WTC11 (cell line): ENCODE measurements at regions not wholly inside any gene's neighbourhood (a gene's known extent, or its start where the extent isn't known, plus 50 kb on each side); places are given as distances from the start of the nearest gene placed in this dataset.

Source experiments
- ATAC-seq: fragments of 200-7000 bp; cut with Tn5 transposase; 2 replicates; pipeline ENCODE4 v1.10.0; 2021; ENCODE audit warnings: mild to moderate bottlenecking, moderate library complexity
- CTCF ChIA-PET: fragments of 300-600 bp; sonication (Branson Sonifier 250); formaldehyde crosslinking; loops from one replicate; lab custom pipeline; 2021; ENCODE audit warnings: antibody characterized with exemption; lab: Charles Lee
- POLR2A ChIA-PET: fragments of 350-600 bp; sonication (Branson Sonifier 250); formaldehyde crosslinking; loops from one replicate; lab custom pipeline; 2021; ENCODE audit warnings: antibody characterized with exemption; lab: Charles Lee
- DNase-seq: peaks from one replicate; pipeline ENCODE4 v3.0.0; 2021; ENCODE audit warnings: low spot score
- H3K27ac Mint-ChIP-seq: 2 replicates; pipeline ENCODE4 v1.8.0; 2021; ENCODE audit warnings: mixed read lengths
- H3K27me3 Mint-ChIP-seq: 2 replicates; pipeline ENCODE4 v1.8.0; 2021; ENCODE audit warnings: low read depth, mild to moderate bottlenecking, moderate library complexity, mixed read lengths
- H3K36me3 Mint-ChIP-seq: 2 replicates; pipeline ENCODE4 v1.8.0; 2021; ENCODE audit warnings: mixed read lengths
- H3K4me1 Mint-ChIP-seq: 2 replicates; pipeline ENCODE4 v1.8.0; 2022; ENCODE audit warnings: mixed read lengths
- H3K4me3 Mint-ChIP-seq: 2 replicates; pipeline ENCODE4 v1.8.0; 2021; ENCODE audit warnings: mild to moderate bottlenecking, moderate library complexity, mixed read lengths
- H3K9me3 Mint-ChIP-seq: 2 replicates; pipeline ENCODE4 v1.8.0; 2021; ENCODE audit warnings: mixed read lengths
- EMX1 ChIP-seq: fragments of 250-450 bp; sonication (Bioruptor Pico); IDR thresholded peaks from 2 replicates; pipeline ENCODE4 v1.8.0; 2021; ENCODE audit warnings: mild to moderate bottlenecking
- IRF2 ChIP-seq: sonication (generic); formaldehyde crosslinking; IDR thresholded peaks from 2 replicates; pipeline ENCODE4 v1.8.0; 2022; ENCODE audit warnings: low read depth, missing genetic modification reagents, borderline replicate concordance
- JAZF1 ChIP-seq: fragments of 250-450 bp; sonication (Bioruptor Pico); IDR thresholded peaks from 2 replicates; pipeline ENCODE4 v1.9.0; 2021; ENCODE audit warnings: moderate library complexity, mild to moderate bottlenecking, inconsistent platforms
- JUN ChIP-seq: sonication (generic); formaldehyde crosslinking; IDR thresholded peaks from 2 replicates; pipeline ENCODE4 v1.8.0; 2023; ENCODE audit warnings: mild to moderate bottlenecking, missing genetic modification reagents
- MXD4 ChIP-seq: fragments of 250-450 bp; sonication (Bioruptor Pico); IDR thresholded peaks from 2 replicates; pipeline ENCODE4 v1.8.0; 2021; ENCODE audit warnings: mild to moderate bottlenecking, moderate library complexity, borderline replicate concordance
- NFYB ChIP-seq: sonication (generic); formaldehyde crosslinking; conservative IDR thresholded peaks from 2 replicates; pipeline ENCODE4 v1.8.0; 2022; ENCODE audit warnings: low read depth, missing genetic modification reagents
- NR2C2 ChIP-seq: sonication (generic); formaldehyde crosslinking; IDR thresholded peaks from 2 replicates; pipeline ENCODE4 v1.8.0; 2022; ENCODE audit warnings: mild to moderate bottlenecking, missing genetic modification reagents
- SMAD3 ChIP-seq: sonication (generic); formaldehyde crosslinking; IDR thresholded peaks from 2 replicates; pipeline ENCODE4 v1.8.0; 2022; ENCODE audit warnings: missing genetic modification reagents, mild to moderate bottlenecking, borderline replicate concordance
- SOX15 ChIP-seq: fragments of 250-450 bp; sonication (Bioruptor Pico); IDR thresholded peaks from 2 replicates; pipeline ENCODE4 v1.9.0; 2021; ENCODE audit warnings: mild to moderate bottlenecking
- ZNF138 ChIP-seq: sonication (generic); formaldehyde crosslinking; conservative IDR thresholded peaks from 2 replicates; pipeline ENCODE4 v1.8.1; 2022; ENCODE audit warnings: mild to moderate bottlenecking, moderate library complexity, missing genetic modification reagents
- ZNF396 ChIP-seq: fragments of 250-450 bp; sonication (Bioruptor Pico); IDR thresholded peaks from 2 replicates; pipeline ENCODE4 v1.8.0; 2021; ENCODE audit warnings: mild to moderate bottlenecking, moderate library complexity, borderline replicate concordance
- ZNF416 ChIP-seq: fragments of 250-450 bp; sonication (Bioruptor Pico); IDR thresholded peaks from 2 replicates; pipeline ENCODE4 v1.9.0; 2021; ENCODE audit warnings: mild to moderate bottlenecking, inconsistent platforms
- ZNF423 ChIP-seq: fragments of 250-450 bp; sonication (Bioruptor Pico); IDR thresholded peaks from 2 replicates; pipeline ENCODE4 v2.1.2; 2022; ENCODE audit warnings: mild to moderate bottlenecking, moderate library complexity
- TF ChIP-seq, protein P1 (sequence below): sonication (generic); formaldehyde crosslinking; IDR thresholded peaks from 2 replicates; pipeline ENCODE4 v1.8.0; 2022; ENCODE audit warnings: mild to moderate bottlenecking, missing genetic modification reagents
- TF ChIP-seq, protein P2 (sequence below): sonication (generic); formaldehyde crosslinking; IDR thresholded peaks from 2 replicates; pipeline ENCODE4 v1.8.1; 2023; ENCODE audit warnings: mild to moderate bottlenecking, missing genetic modification reagents
- TF ChIP-seq, protein P3 (sequence below): sonication (generic); formaldehyde crosslinking; IDR thresholded peaks from 2 replicates; pipeline ENCODE4 v1.8.0; 2023; ENCODE audit warnings: mild to moderate bottlenecking, missing genetic modification reagents
- TF ChIP-seq, protein P4 (sequence below): sonication (generic); formaldehyde crosslinking; IDR thresholded peaks from 2 replicates; pipeline ENCODE4 v1.8.0; 2022; ENCODE audit warnings: mild to moderate bottlenecking, missing genetic modification reagents
- TF ChIP-seq, protein P5 (sequence below): sonication (generic); formaldehyde crosslinking; conservative IDR thresholded peaks from 2 replicates; pipeline ENCODE4 v1.8.1; 2023; ENCODE audit warnings: mild to moderate bottlenecking, low read depth, missing genetic modification reagents, moderate library complexity
- TF ChIP-seq, protein P6 (sequence below): sonication (generic); formaldehyde crosslinking; IDR thresholded peaks from 2 replicates; pipeline ENCODE4 v1.8.0; 2023; ENCODE audit warnings: missing genetic modification reagents

DNA sequence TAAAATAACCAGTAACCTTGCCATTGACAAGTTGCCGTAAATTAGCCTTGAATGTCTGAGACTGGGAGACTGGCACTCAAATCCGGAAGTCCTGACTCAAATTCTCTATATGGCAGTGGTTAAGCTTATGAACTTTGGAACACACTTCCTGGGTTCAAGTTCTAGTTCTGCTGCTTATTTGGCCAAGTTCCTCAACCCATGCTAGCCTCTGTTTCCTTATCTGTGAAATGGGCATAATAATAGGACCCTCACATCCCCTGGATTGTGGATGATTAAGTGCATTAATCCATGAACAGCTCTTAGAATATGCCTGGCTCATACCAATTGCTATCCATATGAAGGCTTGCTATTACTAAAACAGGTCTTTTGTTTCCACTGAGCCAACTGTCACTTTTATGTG lies 311.5 kb downstream of the EDEM1 start:
- TF ChIP-seq, protein P1, sequence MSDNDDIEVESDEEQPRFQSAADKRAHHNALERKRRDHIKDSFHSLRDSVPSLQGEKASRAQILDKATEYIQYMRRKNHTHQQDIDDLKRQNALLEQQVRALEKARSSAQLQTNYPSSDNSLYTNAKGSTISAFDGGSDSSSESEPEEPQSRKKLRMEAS (CRISPR knock-in tag) = no peak
- TF ChIP-seq MXD4 (CRISPR knock-in tag) (no peak), NFYB (CRISPR knock-in tag) (no peak), ZNF138 (CRISPR knock-in tag) (no peak), EMX1 (CRISPR knock-in tag) (no peak), NR2C2 (no peak), ZNF423 (no peak), JUN (CRISPR knock-in tag) (no peak), IRF2 (CRISPR knock-in tag) (no peak), SMAD3 (CRISPR knock-in tag) (no peak), ZNF416 (CRISPR knock-in tag) (no peak), JAZF1 (CRISPR knock-in tag) (no peak), SOX15 (CRISPR knock-in tag) (no peak), ZNF396 (CRISPR knock-in tag) (no peak)
- TF ChIP-seq, protein P2, sequence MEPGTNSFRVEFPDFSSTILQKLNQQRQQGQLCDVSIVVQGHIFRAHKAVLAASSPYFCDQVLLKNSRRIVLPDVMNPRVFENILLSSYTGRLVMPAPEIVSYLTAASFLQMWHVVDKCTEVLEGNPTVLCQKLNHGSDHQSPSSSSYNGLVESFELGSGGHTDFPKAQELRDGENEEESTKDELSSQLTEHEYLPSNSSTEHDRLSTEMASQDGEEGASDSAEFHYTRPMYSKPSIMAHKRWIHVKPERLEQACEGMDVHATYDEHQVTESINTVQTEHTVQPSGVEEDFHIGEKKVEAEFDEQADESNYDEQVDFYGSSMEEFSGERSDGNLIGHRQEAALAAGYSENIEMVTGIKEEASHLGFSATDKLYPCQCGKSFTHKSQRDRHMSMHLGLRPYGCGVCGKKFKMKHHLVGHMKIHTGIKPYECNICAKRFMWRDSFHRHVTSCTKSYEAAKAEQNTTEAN = no peak
- TF ChIP-seq, protein P3, sequence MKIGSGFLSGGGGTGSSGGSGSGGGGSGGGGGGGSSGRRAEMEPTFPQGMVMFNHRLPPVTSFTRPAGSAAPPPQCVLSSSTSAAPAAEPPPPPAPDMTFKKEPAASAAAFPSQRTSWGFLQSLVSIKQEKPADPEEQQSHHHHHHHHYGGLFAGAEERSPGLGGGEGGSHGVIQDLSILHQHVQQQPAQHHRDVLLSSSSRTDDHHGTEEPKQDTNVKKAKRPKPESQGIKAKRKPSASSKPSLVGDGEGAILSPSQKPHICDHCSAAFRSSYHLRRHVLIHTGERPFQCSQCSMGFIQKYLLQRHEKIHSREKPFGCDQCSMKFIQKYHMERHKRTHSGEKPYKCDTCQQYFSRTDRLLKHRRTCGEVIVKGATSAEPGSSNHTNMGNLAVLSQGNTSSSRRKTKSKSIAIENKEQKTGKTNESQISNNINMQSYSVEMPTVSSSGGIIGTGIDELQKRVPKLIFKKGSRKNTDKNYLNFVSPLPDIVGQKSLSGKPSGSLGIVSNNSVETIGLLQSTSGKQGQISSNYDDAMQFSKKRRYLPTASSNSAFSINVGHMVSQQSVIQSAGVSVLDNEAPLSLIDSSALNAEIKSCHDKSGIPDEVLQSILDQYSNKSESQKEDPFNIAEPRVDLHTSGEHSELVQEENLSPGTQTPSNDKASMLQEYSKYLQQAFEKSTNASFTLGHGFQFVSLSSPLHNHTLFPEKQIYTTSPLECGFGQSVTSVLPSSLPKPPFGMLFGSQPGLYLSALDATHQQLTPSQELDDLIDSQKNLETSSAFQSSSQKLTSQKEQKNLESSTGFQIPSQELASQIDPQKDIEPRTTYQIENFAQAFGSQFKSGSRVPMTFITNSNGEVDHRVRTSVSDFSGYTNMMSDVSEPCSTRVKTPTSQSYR (CRISPR knock-in tag) = no peak
- TF ChIP-seq, protein P4, sequence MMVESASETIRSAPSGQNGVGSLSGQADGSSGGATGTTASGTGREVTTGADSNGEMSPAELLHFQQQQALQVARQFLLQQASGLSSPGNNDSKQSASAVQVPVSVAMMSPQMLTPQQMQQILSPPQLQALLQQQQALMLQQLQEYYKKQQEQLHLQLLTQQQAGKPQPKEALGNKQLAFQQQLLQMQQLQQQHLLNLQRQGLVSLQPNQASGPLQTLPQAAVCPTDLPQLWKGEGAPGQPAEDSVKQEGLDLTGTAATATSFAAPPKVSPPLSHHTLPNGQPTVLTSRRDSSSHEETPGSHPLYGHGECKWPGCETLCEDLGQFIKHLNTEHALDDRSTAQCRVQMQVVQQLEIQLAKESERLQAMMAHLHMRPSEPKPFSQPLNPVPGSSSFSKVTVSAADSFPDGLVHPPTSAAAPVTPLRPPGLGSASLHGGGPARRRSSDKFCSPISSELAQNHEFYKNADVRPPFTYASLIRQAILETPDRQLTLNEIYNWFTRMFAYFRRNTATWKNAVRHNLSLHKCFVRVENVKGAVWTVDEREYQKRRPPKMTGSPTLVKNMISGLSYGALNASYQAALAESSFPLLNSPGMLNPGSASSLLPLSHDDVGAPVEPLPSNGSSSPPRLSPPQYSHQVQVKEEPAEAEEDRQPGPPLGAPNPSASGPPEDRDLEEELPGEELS = no peak
- TF ChIP-seq, protein P5, sequence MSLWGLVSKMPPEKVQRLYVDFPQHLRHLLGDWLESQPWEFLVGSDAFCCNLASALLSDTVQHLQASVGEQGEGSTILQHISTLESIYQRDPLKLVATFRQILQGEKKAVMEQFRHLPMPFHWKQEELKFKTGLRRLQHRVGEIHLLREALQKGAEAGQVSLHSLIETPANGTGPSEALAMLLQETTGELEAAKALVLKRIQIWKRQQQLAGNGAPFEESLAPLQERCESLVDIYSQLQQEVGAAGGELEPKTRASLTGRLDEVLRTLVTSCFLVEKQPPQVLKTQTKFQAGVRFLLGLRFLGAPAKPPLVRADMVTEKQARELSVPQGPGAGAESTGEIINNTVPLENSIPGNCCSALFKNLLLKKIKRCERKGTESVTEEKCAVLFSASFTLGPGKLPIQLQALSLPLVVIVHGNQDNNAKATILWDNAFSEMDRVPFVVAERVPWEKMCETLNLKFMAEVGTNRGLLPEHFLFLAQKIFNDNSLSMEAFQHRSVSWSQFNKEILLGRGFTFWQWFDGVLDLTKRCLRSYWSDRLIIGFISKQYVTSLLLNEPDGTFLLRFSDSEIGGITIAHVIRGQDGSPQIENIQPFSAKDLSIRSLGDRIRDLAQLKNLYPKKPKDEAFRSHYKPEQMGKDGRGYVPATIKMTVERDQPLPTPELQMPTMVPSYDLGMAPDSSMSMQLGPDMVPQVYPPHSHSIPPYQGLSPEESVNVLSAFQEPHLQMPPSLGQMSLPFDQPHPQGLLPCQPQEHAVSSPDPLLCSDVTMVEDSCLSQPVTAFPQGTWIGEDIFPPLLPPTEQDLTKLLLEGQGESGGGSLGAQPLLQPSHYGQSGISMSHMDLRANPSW (CRISPR knock-in tag) = no peak
- TF ChIP-seq, protein P6, sequence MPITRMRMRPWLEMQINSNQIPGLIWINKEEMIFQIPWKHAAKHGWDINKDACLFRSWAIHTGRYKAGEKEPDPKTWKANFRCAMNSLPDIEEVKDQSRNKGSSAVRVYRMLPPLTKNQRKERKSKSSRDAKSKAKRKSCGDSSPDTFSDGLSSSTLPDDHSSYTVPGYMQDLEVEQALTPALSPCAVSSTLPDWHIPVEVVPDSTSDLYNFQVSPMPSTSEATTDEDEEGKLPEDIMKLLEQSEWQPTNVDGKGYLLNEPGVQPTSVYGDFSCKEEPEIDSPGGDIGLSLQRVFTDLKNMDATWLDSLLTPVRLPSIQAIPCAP (CRISPR knock-in tag) = no peak
- Mint-ChIP-seq H3K4me3 (no peak overlapping the region), H3K27ac (no peak overlapping the region), H3K36me3 (peaks cover 8% of the 10 kb centered on the region), H3K4me1 (peaks cover 8% of the 10 kb centered on the region; the same call in 1 of the 2 replicates), H3K9me3 (peaks cover 42% of the 10 kb centered on the region), H3K27me3 (no peaks in the 10 kb centered on the region)
- DNase-seq (no peak), ATAC-seq (no peak)
- ChIA-PET CTCF (no interaction called here), POLR2A (interaction anchor here (0.7 kb wide), 1 partner anchor 34 kb away, joined by 3 read pairs; no protein-coding TSS in a partner anchor)
